Stimulated activated memory B cell treated with anti-CD40 and anti-IgM and Interleukin-4, amounts not matched to agents 10 μg/mL and 1 μg/mL and 100 μg/mL, for 72 hours (primary cell): ENCODE measurements at regions not wholly inside any gene's neighbourhood (a gene's known extent, or its start where the extent isn't known, plus 50 kb on each side); places are given as distances from the start of the nearest gene placed in this dataset.

ENCODE experiments used
- ATAC-seq: fragments of 150-1000 bp; cut with Tn5 transposase; 2 replicates; pipeline ENCODE4 v1.10.0; 2021
- H3K27ac Mint-ChIP-seq: one replicate; pipeline ENCODE4 v1.8.0; 2022; ENCODE audit warnings: mild to moderate bottlenecking, mixed read lengths
- H3K27me3 Mint-ChIP-seq: one replicate; pipeline ENCODE4 v1.8.0; 2022; ENCODE audit warnings: mixed read lengths
- H3K36me3 Mint-ChIP-seq: one replicate; pipeline ENCODE4 v1.8.0; 2022; ENCODE audit warnings: mixed read lengths
- H3K4me1 Mint-ChIP-seq: one replicate; pipeline ENCODE4 v1.8.0; 2022; ENCODE audit warnings: mixed read lengths
- H3K4me3 Mint-ChIP-seq: one replicate; pipeline ENCODE4 v1.8.0; 2022; ENCODE audit warnings: mild to moderate bottlenecking, moderate library complexity, mixed read lengths
- H3K9me3 Mint-ChIP-seq: one replicate; pipeline ENCODE4 v1.8.0; 2022; ENCODE audit warnings: mixed read lengths

- H3K9me3 Mint-ChIP-seq, result no peaks in the 10 kb centered on the region
- H3K4me3 Mint-ChIP-seq, result no peak overlapping the region
- no peaks in the 10 kb centered on the region for H3K27me3 Mint-ChIP-seq
- H3K4me1 Mint-ChIP-seq, result peaks cover 18% of the 10 kb centered on the region
- H3K36me3 Mint-ChIP-seq, result no peaks in the 10 kb centered on the region
- H3K27ac Mint-ChIP-seq, result no peak overlapping the region
- ATAC-seq, result no peak
These were observed 74.2 kb upstream of the LCLAT1 start for GRCh38 chr2:30372826-30373225.

- H3K9me3 Mint-ChIP-seq, result no peaks in the 10 kb centered on the region
- H3K4me1 Mint-ChIP-seq, result peaks cover 18% of the 10 kb centered on the region
- H3K27me3 Mint-ChIP-seq, result no peaks in the 10 kb centered on the region
- no peak for ATAC-seq
- no peak overlapping the region for H3K27ac Mint-ChIP-seq
- no peak overlapping the region for H3K4me3 Mint-ChIP-seq
- H3K36me3 Mint-ChIP-seq, result no peaks in the 10 kb centered on the region
These were observed 73.2 kb upstream of the LCLAT1 start for GRCh38 chr2:30373881-30374302.

GRCh38 chr2:30374380-30374779, 72.7 kb upstream of the LCLAT1 start:
- Mint-ChIP-seq H3K27ac (no peak overlapping the region), H3K36me3 (no peaks in the 10 kb centered on the region), H3K4me3 (no peak overlapping the region), H3K9me3 (no peaks in the 10 kb centered on the region), H3K27me3 (no peaks in the 10 kb centered on the region), H3K4me1 (peaks cover 18% of the 10 kb centered on the region)
- no peak for ATAC-seq

- no peaks in the 10 kb centered on the region for H3K27me3 Mint-ChIP-seq
- no peak for ATAC-seq
- no peaks in the 10 kb centered on the region for H3K9me3 Mint-ChIP-seq
- H3K4me1 Mint-ChIP-seq, result peaks cover 13% of the 10 kb centered on the region
- H3K36me3 Mint-ChIP-seq, result no peaks in the 10 kb centered on the region
- no peak overlapping the region for H3K27ac Mint-ChIP-seq
- no peak overlapping the region for H3K4me3 Mint-ChIP-seq
These were observed 71.1 kb upstream of the LCLAT1 start for GRCh38 chr2:30375915-30376314.

- Mint-ChIP-seq H3K9me3 (no peaks in the 10 kb centered on the region), H3K4me3 (no peak overlapping the region), H3K27me3 (peaks cover 7% of the 10 kb centered on the region), H3K36me3 (no peaks in the 10 kb centered on the region), H3K4me1 (no peaks in the 10 kb centered on the region), H3K27ac (no peak overlapping the region)
- ATAC-seq, result no peak
These were observed 67.6 kb upstream of the LCLAT1 start for GRCh38 chr2:30379481-30379880.

GRCh38 chr2:30380824-30381223, 66.2 kb upstream of the LCLAT1 start:
- Mint-ChIP-seq H3K27ac (no peak overlapping the region), H3K4me3 (no peak overlapping the region), H3K36me3 (no peaks in the 10 kb centered on the region), H3K9me3 (no peaks in the 10 kb centered on the region), H3K4me1 (no peaks in the 10 kb centered on the region), H3K27me3 (peaks cover 11% of the 10 kb centered on the region)
- ATAC-seq, result no peak

- H3K36me3 Mint-ChIP-seq, result no peaks in the 10 kb centered on the region
- ATAC-seq, result no peak
- peaks cover 11% of the 10 kb centered on the region for H3K27me3 Mint-ChIP-seq
- no peaks in the 10 kb centered on the region for H3K4me1 Mint-ChIP-seq
- H3K27ac Mint-ChIP-seq, result no peak overlapping the region
- H3K4me3 Mint-ChIP-seq, result no peak overlapping the region
- H3K9me3 Mint-ChIP-seq, result no peaks in the 10 kb centered on the region
These were observed 64.8 kb upstream of the LCLAT1 start for GRCh38 chr2:30382162-30382783.

- ATAC-seq, result no peak
- H3K9me3 Mint-ChIP-seq, result no peaks in the 10 kb centered on the region
- H3K4me3 Mint-ChIP-seq, result no peak overlapping the region
- no peaks in the 10 kb centered on the region for H3K36me3 Mint-ChIP-seq
- H3K27me3 Mint-ChIP-seq, result peaks cover 11% of the 10 kb centered on the region
- no peaks in the 10 kb centered on the region for H3K4me1 Mint-ChIP-seq
- no peak overlapping the region for H3K27ac Mint-ChIP-seq
These were observed 64.1 kb upstream of the LCLAT1 start for GRCh38 chr2:30382995-30383394.

- Mint-ChIP-seq H3K4me1 (peaks cover 17% of the 10 kb centered on the region), H3K36me3 (no peaks in the 10 kb centered on the region), H3K27me3 (peaks cover 11% of the 10 kb centered on the region), H3K27ac (no peak overlapping the region), H3K9me3 (no peaks in the 10 kb centered on the region), H3K4me3 (no peak overlapping the region)
- ATAC-seq, result no peak
These were observed 61.7 kb upstream of the LCLAT1 start for GRCh38 chr2:30385327-30385726.

GRCh38 chr2:30392097-30392496, 54.9 kb upstream of the LCLAT1 start:
- Mint-ChIP-seq H3K4me3 (no peak overlapping the region), H3K27ac (no peak overlapping the region), H3K27me3 (no peaks in the 10 kb centered on the region), H3K9me3 (no peaks in the 10 kb centered on the region), H3K4me1 (peaks cover 26% of the 10 kb centered on the region), H3K36me3 (no peaks in the 10 kb centered on the region)
- no peak for ATAC-seq

- H3K9me3 Mint-ChIP-seq, result no peaks in the 10 kb centered on the region
- no peaks in the 10 kb centered on the region for H3K36me3 Mint-ChIP-seq
- no peaks in the 10 kb centered on the region for H3K27me3 Mint-ChIP-seq
- H3K4me1 Mint-ChIP-seq, result peaks cover 26% of the 10 kb centered on the region
- no peak overlapping the region for H3K4me3 Mint-ChIP-seq
- ATAC-seq, result no peak
- no peak overlapping the region for H3K27ac Mint-ChIP-seq
These were observed 53.5 kb upstream of the LCLAT1 start for GRCh38 chr2:30393510-30393909.

GRCh38 chr2:30394096-30394495, 53.0 kb upstream of the LCLAT1 start:
- H3K36me3 Mint-ChIP-seq, result no peaks in the 10 kb centered on the region
- no peak overlapping the region for H3K27ac Mint-ChIP-seq
- peaks cover 20% of the 10 kb centered on the region for H3K4me1 Mint-ChIP-seq
- no peak overlapping the region for H3K4me3 Mint-ChIP-seq
- ATAC-seq, result no peak
- no peaks in the 10 kb centered on the region for H3K27me3 Mint-ChIP-seq
- no peaks in the 10 kb centered on the region for H3K9me3 Mint-ChIP-seq

- no peak overlapping the region for H3K27ac Mint-ChIP-seq
- no peaks in the 10 kb centered on the region for H3K36me3 Mint-ChIP-seq
- no peak overlapping the region for H3K4me3 Mint-ChIP-seq
- no peaks in the 10 kb centered on the region for H3K9me3 Mint-ChIP-seq
- no peak for ATAC-seq
- H3K27me3 Mint-ChIP-seq, result no peaks in the 10 kb centered on the region
- no peaks in the 10 kb centered on the region for H3K4me1 Mint-ChIP-seq
These were observed 50.4 kb upstream of the LCLAT1 start for GRCh38 chr2:30396436-30397232.
